NCI-H1417 (cell line): ENCODE measurements at regions not wholly inside any gene's neighbourhood (a gene's known extent, or its start where the extent isn't known, plus 50 kb on each side); places are given as distances from the start of the nearest gene placed in this dataset.

Experiments used
- DNase-seq, 3 experiments: peaks; one replicate each; lab custom pipeline; 2025; lab: John Stamatoyannopoulos, UW

DNA sequence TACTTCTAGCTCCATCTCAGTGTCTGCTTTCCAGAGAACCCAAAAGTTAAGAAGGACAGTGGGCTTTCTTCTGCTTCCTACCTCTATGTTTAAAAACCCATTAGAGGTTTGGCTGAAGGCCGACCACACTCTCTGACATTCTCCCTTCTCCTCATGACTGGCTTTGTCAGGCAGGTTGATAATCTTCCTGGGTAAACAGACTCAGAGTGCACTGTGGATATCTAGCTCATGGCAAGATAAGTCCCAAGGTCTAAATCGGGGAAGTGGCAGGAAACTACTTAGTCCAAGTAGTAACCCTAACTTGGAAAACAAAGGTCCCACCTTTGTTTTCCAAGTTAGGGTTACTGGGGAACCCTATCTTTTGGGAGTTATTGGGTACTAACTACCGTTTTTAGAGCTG lies 161.9 kb upstream of the SPAG17 start:
- no peak for DNase-seq

DNA sequence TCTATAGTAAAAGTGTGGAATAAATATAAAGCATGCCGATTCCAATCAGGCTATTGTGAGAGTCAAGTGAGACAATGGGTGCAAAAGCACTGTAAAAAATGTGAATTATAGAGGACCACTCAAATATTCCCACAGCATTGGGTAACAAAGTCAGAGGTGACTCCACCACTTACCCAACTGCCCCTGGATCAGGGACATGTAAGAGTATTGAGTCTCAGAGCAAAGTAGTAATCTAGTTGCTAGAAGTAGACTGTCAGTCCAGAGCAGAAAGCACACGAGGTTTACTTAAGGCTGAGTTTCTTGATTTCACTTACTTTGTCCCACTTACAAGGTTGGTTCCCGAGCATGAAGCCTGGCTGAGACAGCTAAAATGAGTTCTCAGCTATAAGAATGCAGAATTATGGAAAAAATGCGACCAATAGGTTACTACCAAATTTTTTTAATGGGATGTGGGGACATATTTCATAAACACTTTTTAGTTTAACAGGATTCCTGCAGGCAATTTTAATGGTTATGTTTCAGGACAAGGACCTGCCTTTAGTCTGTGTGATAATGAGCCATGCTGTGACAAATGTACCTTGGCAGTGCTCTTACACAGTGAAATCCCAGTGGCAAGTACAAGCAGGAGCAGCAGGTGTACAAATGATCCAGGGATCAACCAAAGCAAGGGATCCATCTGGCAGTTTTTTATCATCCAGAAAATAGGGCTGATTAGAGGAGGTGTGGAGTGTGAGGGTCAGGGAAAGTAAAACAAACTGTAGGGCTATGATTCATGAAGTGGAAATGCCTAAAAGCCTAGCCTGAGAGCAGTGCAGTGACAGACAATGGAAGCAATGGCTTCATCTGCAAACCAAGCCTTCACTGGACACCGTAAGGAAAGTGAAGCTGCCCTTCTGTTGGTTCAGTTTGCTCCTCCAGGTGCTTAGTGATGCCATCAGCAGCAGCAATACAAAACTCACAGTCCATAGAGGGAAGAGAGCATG lies 156.2 kb upstream of the SPAG17 start:
- DNase-seq, result peak in 2 of 3 experiments; percentile 1 to 32

- peak in 2 of 3 experiments; percentile 1 to 42 for DNase-seq
These were observed 154.5 kb upstream of the SPAG17 start for GRCh38 chr1:118339400-118340124.

DNA sequence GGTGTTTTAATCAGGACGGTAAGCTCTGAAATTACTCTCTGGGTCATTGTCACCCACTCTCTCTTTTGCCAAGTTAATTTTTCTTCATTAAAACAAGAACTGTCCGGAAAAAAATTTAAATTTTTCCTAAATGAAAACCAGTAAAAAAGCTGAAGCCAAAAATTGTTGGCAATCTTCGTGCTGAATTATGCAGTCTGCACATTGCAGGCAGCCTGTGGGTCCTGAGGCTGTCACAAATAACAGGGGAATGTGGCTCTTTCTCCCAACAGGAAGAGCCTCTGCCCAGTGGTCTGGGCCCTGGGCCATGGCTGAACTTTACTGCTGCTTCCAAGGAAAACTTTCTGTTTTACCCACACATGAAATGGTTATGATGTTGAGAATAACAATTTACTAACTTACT lies 153.9 kb upstream of the SPAG17 start:
- DNase-seq, result no peak

- DNase-seq, result no peak
These were observed 152.3 kb upstream of the SPAG17 start for GRCh38 chr1:118337346-118337745.

DNA sequence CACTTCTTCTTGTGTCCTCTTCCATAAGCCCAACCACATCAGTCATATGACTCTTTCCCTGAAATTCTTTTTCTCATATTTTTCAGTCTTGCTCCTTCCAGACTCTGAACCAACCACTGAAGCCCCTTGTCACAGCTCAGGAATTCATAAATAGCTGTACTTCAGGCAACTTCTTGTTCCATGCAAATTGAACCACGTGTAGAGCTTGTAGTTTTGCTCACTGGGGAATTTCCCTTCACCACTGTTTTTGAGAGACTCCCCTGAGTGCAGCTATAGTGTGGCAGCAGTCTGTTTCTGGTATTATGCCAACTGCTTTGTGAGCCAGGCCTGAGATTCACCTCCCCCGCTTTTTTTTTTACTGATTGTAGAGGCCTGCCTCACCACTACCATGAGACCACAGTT lies 150.3 kb upstream of the SPAG17 start:
- DNase-seq, result peak in 1 of 3 experiments; percentile 50

DNA sequence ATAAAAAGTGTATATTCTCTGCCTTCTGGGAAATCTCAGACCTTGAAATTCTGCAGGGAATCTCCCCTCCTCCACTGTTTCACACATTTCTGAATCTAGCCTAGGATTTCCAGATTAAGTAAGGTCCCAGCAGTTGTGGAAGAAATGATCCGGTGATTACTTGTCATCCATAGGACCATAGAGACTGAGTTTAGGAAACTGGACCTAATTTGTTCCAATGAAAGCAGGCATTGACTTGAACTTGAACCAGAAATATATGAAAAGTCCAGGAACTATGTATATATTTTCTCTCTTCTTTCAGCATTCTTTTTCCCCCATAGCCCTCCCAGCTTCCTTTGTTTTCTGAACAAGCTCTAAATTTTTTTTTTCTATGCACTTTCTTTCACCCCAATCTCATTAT lies 149.5 kb upstream of the SPAG17 start:
- no peak for DNase-seq

GRCh38 chr1:118333601-118334210 lies 148.7 kb upstream of the SPAG17 start:
- peak in 2 of 3 experiments; percentile 7 to 62 for DNase-seq

DNA sequence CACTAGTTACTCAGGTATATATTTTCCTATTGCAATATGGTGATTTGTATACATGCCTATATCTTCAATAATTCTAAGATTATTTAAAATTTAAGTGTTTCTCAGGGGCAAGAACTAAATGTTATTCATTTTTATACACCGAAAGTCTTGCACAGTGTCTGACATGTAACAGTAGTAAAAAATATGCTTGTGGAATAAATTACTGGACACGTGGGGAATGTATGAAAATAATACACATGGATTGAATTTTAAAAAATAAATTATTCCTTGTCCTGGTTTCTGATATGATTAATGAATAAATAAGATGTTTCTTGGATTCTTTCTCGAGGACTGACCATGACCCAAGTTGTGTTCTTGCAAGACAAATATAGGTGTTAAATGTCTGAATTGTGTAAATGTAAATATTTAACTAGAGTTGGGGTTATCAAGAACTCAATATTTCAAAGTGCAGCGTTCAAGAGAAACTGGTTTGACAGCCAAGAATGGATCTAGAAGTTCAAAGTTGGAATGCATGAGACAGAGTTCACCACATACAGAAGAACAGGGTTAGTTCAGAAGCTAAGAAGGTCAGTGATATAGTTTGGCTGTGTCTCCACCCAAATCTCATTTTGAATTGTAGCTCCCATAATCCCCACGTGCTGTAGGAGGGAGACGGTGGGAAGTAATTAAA lies 142.1 kb upstream of the SPAG17 start:
- DNase-seq, result no peak

- DNase-seq, result no peak
These were observed 140.7 kb upstream of the SPAG17 start for GRCh38 chr1:118325550-118326225.

DNA sequence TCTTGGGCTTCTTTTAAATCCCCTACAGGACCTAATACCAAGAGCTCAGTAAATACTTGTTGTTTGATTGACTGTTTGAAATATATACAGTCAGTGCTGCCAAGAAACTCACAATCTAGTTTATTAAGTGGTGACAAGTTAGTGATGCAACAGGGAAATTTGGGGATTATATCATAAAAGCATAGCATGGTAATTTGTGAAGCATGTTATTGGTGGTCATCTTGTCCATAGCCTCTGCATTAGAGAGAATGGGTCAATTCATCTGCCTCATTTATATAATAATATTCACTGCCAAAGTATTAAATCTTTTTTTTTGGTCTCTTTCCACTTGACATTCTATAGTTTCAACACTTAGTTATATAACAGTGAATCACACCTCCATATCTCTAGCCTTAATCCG lies 138.2 kb upstream of the SPAG17 start:
- no peak for DNase-seq

- DNase-seq, result no peak
These were observed 137.3 kb upstream of the SPAG17 start for GRCh38 chr1:118322331-118322730.

- DNase-seq, result no peak
These were observed 136.8 kb upstream of the SPAG17 start for GRCh38 chr1:118321840-118322239.

GRCh38 chr1:118317842-118318614 lies 133.0 kb upstream of the SPAG17 start:
- DNase-seq, result no peak

- DNase-seq, result no peak
These were observed 121.8 kb upstream of the SPAG17 start for GRCh38 chr1:118306851-118307250.

DNA sequence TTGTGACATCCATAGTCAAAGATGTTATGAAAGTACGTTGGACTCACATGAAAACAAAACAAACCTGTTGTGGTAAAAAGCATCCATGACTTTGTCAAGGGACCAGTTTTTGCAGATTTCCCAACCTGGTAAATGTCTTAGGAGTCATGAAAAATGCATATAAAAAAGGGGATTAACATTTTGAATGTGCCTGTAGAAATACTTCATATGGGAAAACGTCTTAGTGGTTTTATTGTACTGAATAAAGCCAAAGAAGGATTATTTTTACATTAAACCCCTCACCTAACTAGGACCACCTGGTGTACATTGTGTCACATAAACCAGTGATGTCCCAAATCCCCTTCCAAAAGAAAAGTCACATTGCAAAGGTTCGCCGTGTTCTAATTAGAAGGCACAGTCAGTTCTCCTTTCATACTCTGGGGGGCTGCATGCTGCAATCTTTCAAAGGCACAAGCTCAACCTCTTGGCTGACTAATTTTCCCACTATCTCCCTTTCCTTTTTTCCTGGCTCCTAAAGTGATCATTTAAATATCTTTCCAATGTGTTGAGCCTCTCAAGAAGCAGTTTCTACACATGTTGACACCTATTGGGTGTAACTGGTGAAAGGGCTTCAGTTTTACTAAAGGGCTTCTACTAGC lies 119.8 kb upstream of the SPAG17 start:
- DNase-seq, result peak in 1 of 3 experiments; percentile 32

- no peak for DNase-seq
These were observed 118.5 kb upstream of the SPAG17 start for GRCh38 chr1:118303534-118303933.

DNA sequence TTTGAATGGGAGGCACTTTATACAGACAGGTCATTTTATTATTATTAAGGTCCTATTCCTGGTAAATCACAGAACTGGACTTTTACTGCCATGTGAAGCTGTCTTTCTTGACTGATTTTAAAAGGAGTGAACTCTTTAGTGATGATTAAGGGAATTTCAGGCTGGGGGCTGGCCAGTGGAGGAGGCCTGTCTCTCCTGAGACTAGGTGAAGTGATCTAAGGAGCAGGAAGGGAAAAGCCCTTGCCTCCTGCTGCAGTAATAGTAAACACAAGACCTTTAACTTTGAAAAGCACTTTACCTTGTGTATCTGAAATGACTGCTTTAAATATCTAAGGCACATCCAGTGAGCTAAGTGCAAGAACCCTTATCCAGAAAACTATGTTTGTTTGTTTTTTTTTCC lies 118.0 kb upstream of the SPAG17 start:
- DNase-seq, result no peak

GRCh38 chr1:118302145-118302544 lies 117.1 kb upstream of the SPAG17 start:
- peak in 1 of 3 experiments; percentile 5 for DNase-seq

- DNase-seq, result no peak
These were observed 115.8 kb upstream of the SPAG17 start for GRCh38 chr1:118300808-118301207.
